OCI-LY3 (cell line): ENCODE measurements at regions not wholly inside any gene's neighbourhood (a gene's known extent, or its start where the extent isn't known, plus 50 kb on each side); places are given as distances from the start of the nearest gene placed in this dataset.

Source experiments
- H2AFZ ChIP-seq: fragments of 200-600, 300-600 bp; shearing (Covaris generic); 2 replicates; pipeline ENCODE4 v1.6.0; 2014; ENCODE audit warnings: antibody characterized with exemption, low read depth, low read length
- H3K27ac ChIP-seq: fragments of 200-600, 300-600 bp; sonication (generic); 2 replicates; pipeline ENCODE4 v1.5.1; 2014; ENCODE audit warnings: mild to moderate bottlenecking, low read length, moderate library complexity, mixed read lengths
- H3K27me3 ChIP-seq: fragments of 200-600, 300-600 bp; sonication (generic); 2 replicates; pipeline ENCODE4 v1.6.1; 2014; ENCODE audit warnings: low read depth, low read length, mixed read lengths
- H3K36me3 ChIP-seq: fragments of 200-600, 300-600 bp; sonication (generic); replicated peaks from 2 replicates; pipeline ENCODE3; 2014; ENCODE audit warnings: low read depth, low read length, mixed read lengths
- H3K4me1 ChIP-seq: fragments of 300-600, 200-600 bp; sonication (generic); 2 replicates; pipeline ENCODE4 v1.6.1; 2014; ENCODE audit warnings: low read length, mixed read lengths
- H3K4me2 ChIP-seq: fragments of 200-600, 300-600 bp; sonication (generic); 2 replicates; pipeline ENCODE4 v1.6.1; 2014; ENCODE audit warnings: low read length, mixed read lengths
- H3K4me3 ChIP-seq: fragments of 300-600, 200-600 bp; sonication (generic); 2 replicates; pipeline ENCODE4 v1.5.1; 2014; ENCODE audit warnings: antibody characterized with exemption, mild to moderate bottlenecking, low read length, moderate library complexity
- H3K79me2 ChIP-seq: fragments of 300-600, 200-600 bp; shearing (Covaris generic); 2 replicates; pipeline ENCODE4 v1.6.1; 2014; ENCODE audit warnings: mild to moderate bottlenecking, low read length, mixed read lengths
- H3K9ac ChIP-seq: fragments of 300-600, 200-600 bp; shearing (Covaris generic); 2 replicates; pipeline ENCODE4 v1.6.0; 2014; ENCODE audit warnings: mild to moderate bottlenecking, low read length, moderate library complexity
- H3K9me3 ChIP-seq: fragments of 200-600, 300-600 bp; shearing (Covaris generic); 2 replicates; pipeline ENCODE4 v1.6.1; 2014; ENCODE audit warnings: low read length, mixed read lengths; ENCODE audit not compliant: insufficient read depth
- H4K20me1 ChIP-seq: fragments of 200-600, 300-600 bp; sonication (generic); 2 replicates; pipeline ENCODE4 v1.6.1; 2016; ENCODE audit warnings: low read length, mixed read lengths; ENCODE audit not compliant: insufficient read depth
- CTCF ChIP-seq: fragments of 200-600, 300-600 bp; sonication (generic); IDR thresholded peaks from 2 replicates; pipeline ENCODE4 v1.5.1; 2014; ENCODE audit warnings: antibody characterized with exemption, low read length, low read depth
- EZH2phosphoT487 ChIP-seq: fragments of 200-600 bp; shearing (Covaris generic); IDR thresholded peaks from 2 replicates; pipeline ENCODE4 v1.6.1; 2018; ENCODE audit warnings: antibody characterized with exemption, mixed run types, low read depth

- Histone ChIP-seq H3K27ac (no peak overlapping the region), H3K9ac (no peak overlapping the region), H4K20me1 (no peaks in the 10 kb centered on the region), H3K27me3 (no peaks in the 10 kb centered on the region), H3K9me3 (no peaks in the 10 kb centered on the region), H3K79me2 (no peaks in the 10 kb centered on the region), H3K4me1 (no peaks in the 10 kb centered on the region), H2AFZ (no peak overlapping the region), H3K4me3 (no peak overlapping the region), H3K36me3 (no peaks in the 10 kb centered on the region), H3K4me2 (no peak overlapping the region)
- TF ChIP-seq EZH2phosphoT487 (no peak), CTCF (no peak)
Measured at GRCh38 chr13:22077764-22078163, 406.9 kb downstream of the FGF9 start.

GRCh38 chr13:22079961-22080360 is 409.1 kb downstream of the FGF9 start:
- H3K27me3 ChIP-seq = no peaks in the 10 kb centered on the region
- H3K36me3 ChIP-seq = no peaks in the 10 kb centered on the region
- H3K27ac ChIP-seq = no peak overlapping the region
- no peaks in the 10 kb centered on the region for H3K79me2 ChIP-seq
- H3K9ac ChIP-seq = no peak overlapping the region
- H4K20me1 ChIP-seq = no peaks in the 10 kb centered on the region
- H3K9me3 ChIP-seq = no peaks in the 10 kb centered on the region
- no peak for TF ChIP-seq EZH2phosphoT487
- TF ChIP-seq CTCF = no peak
- no peak overlapping the region for H2AFZ ChIP-seq
- H3K4me1 ChIP-seq = no peaks in the 10 kb centered on the region
- no peak overlapping the region for H3K4me3 ChIP-seq
- no peak overlapping the region for H3K4me2 ChIP-seq

GRCh38 chr13:22080832-22081231 is 410.0 kb downstream of the FGF9 start:
- Histone ChIP-seq H3K4me1 (no peaks in the 10 kb centered on the region), H3K9me3 (no peaks in the 10 kb centered on the region), H3K9ac (no peak overlapping the region), H3K27ac (no peak overlapping the region), H2AFZ (no peak overlapping the region), H3K79me2 (no peaks in the 10 kb centered on the region), H3K4me2 (no peak overlapping the region), H4K20me1 (no peaks in the 10 kb centered on the region), H3K27me3 (no peaks in the 10 kb centered on the region), H3K4me3 (no peak overlapping the region), H3K36me3 (no peaks in the 10 kb centered on the region)
- TF ChIP-seq CTCF (no peak), EZH2phosphoT487 (no peak)

- Histone ChIP-seq H3K79me2 (no peaks in the 10 kb centered on the region), H3K4me2 (no peak overlapping the region), H4K20me1 (no peaks in the 10 kb centered on the region), H3K27me3 (no peaks in the 10 kb centered on the region), H3K4me1 (no peaks in the 10 kb centered on the region), H3K9ac (no peak overlapping the region), H3K36me3 (no peaks in the 10 kb centered on the region), H2AFZ (no peak overlapping the region), H3K4me3 (no peak overlapping the region), H3K27ac (no peak overlapping the region), H3K9me3 (no peaks in the 10 kb centered on the region)
- TF ChIP-seq EZH2phosphoT487 (no peak), CTCF (no peak)
Measured at GRCh38 chr13:22081430-22081829, 410.6 kb downstream of the FGF9 start.
